ENCODE measurements at regions not wholly inside any gene's neighbourhood (a gene's known extent, or its start where the extent isn't known, plus 50 kb on each side); places are given as distances from the start of the nearest gene placed in this dataset.

GRCh38 chr5:173802670-173803165, 85.4 kb upstream of the CPEB4 start:
- DNase-seq (ENCODE audit: low read depth, low spot score): no peak
- Histone ChIP-seq H3K27me3 (ENCODE audit: control insufficient read depth, insufficient read depth, low read length) (no peaks in the 10 kb centered on the region), H3K27ac (ENCODE audit: low read length) (no peak overlapping the region), H3K4me3 (ENCODE audit: low read length) (no peak overlapping the region), H3K9me3 (ENCODE audit: control insufficient read depth, insufficient read depth, low read length) (no peaks in the 10 kb centered on the region), H3K36me3 (ENCODE audit: control insufficient read depth, insufficient read depth, low read length) (no peaks in the 10 kb centered on the region), H3K4me1 (ENCODE audit: control insufficient read depth, insufficient read depth, low read length) (no peaks in the 10 kb centered on the region)
- no CpG with 5 or more reads among the region's 7 CpGs for WGBS (ENCODE audit: insufficient coverage, insufficient read length)

- Histone ChIP-seq H3K27ac (ENCODE audit: low read length) (no peak overlapping the region), H3K4me1 (ENCODE audit: control insufficient read depth, insufficient read depth, low read length) (no peaks in the 10 kb centered on the region), H3K4me3 (ENCODE audit: low read length) (no peak overlapping the region), H3K36me3 (ENCODE audit: control insufficient read depth, insufficient read depth, low read length) (no peaks in the 10 kb centered on the region), H3K9me3 (ENCODE audit: control insufficient read depth, insufficient read depth, low read length) (no peaks in the 10 kb centered on the region), H3K27me3 (ENCODE audit: control insufficient read depth, insufficient read depth, low read length) (no peaks in the 10 kb centered on the region)
- DNase-seq (ENCODE audit: low read depth, low spot score): no peak
- no CpG with 5 or more reads among the region's 7 CpGs for WGBS (ENCODE audit: insufficient coverage, insufficient read length)
These were observed 83.6 kb upstream of the CPEB4 start for GRCh38 chr5:173804579-173804978.

GRCh38 chr5:173806270-173807035, 81.7 kb upstream of the CPEB4 start:
- H3K27ac ChIP-seq (ENCODE audit: low read length): no peak overlapping the region
- no peaks in the 10 kb centered on the region for H3K36me3 ChIP-seq (ENCODE audit: control insufficient read depth, insufficient read depth, low read length)
- H3K4me3 ChIP-seq (ENCODE audit: low read length): no peak overlapping the region
- H3K4me1 ChIP-seq (ENCODE audit: control insufficient read depth, insufficient read depth, low read length): no peaks in the 10 kb centered on the region
- H3K27me3 ChIP-seq (ENCODE audit: control insufficient read depth, insufficient read depth, low read length): no peaks in the 10 kb centered on the region
- DNase-seq (ENCODE audit: low read depth, low spot score): no peak
- H3K9me3 ChIP-seq (ENCODE audit: control insufficient read depth, insufficient read depth, low read length): no peaks in the 10 kb centered on the region
- no CpG with 5 or more reads among the region's 7 CpGs for WGBS (ENCODE audit: insufficient coverage, insufficient read length)

GRCh38 chr5:173807181-173807655, 80.9 kb upstream of the CPEB4 start:
- DNase-seq (ENCODE audit: low read depth, low spot score): no peak
- H3K36me3 ChIP-seq (ENCODE audit: control insufficient read depth, insufficient read depth, low read length): no peaks in the 10 kb centered on the region
- H3K27me3 ChIP-seq (ENCODE audit: control insufficient read depth, insufficient read depth, low read length): no peaks in the 10 kb centered on the region
- WGBS (ENCODE audit: insufficient coverage, insufficient read length): no CpG with 5 or more reads among the region's 17 CpGs
- H3K4me3 ChIP-seq (ENCODE audit: low read length): no peak overlapping the region
- no peaks in the 10 kb centered on the region for H3K4me1 ChIP-seq (ENCODE audit: control insufficient read depth, insufficient read depth, low read length)
- no peak overlapping the region for H3K27ac ChIP-seq (ENCODE audit: low read length)
- no peaks in the 10 kb centered on the region for H3K9me3 ChIP-seq (ENCODE audit: control insufficient read depth, insufficient read depth, low read length)

DNA sequence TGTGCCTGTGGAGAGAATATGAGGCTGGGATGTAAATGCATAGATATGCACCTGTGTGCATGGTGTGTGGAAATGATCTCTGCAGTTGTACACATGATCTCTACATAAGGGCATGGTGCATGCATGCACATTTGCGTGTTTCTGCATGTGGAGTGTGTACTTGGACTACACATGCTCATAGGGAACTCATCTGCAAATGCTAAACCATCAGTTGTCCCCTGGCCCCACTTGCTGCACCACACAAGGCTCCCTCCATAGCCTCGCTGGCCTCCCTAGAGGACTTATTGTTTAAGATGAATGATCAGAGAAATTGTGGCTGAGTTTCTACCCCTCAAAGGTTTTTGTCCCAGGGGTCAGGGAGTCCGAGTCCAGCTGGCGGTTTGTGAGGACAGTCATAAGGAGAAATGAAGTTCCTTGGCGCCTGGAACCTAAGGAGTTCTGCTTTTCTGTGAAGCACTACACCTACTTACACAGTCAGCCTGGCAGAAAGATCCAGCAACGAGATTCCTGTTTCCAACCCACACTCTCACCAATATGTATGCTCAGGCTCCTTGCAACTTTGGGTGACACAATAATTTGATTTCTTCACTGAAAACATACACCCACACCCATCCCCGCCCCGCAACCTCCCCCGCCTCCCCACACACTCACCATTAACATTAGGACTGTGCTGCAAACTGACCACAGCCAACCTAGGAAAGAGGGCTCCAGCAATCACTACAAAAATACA, 79.9 kb upstream of the CPEB4 start:
- Histone ChIP-seq H3K9me3 (ENCODE audit: control insufficient read depth, insufficient read depth, low read length) (no peaks in the 10 kb centered on the region), H3K27me3 (ENCODE audit: control insufficient read depth, insufficient read depth, low read length) (no peaks in the 10 kb centered on the region), H3K4me1 (ENCODE audit: control insufficient read depth, insufficient read depth, low read length) (no peaks in the 10 kb centered on the region), H3K36me3 (ENCODE audit: control insufficient read depth, insufficient read depth, low read length) (no peaks in the 10 kb centered on the region), H3K4me3 (ENCODE audit: low read length) (no peak overlapping the region), H3K27ac (ENCODE audit: low read length) (no peak overlapping the region)
- DNase-seq (ENCODE audit: low read depth, low spot score): no peak
- no CpG with 5 or more reads among the region's 9 CpGs for WGBS (ENCODE audit: insufficient coverage, insufficient read length)

DNA sequence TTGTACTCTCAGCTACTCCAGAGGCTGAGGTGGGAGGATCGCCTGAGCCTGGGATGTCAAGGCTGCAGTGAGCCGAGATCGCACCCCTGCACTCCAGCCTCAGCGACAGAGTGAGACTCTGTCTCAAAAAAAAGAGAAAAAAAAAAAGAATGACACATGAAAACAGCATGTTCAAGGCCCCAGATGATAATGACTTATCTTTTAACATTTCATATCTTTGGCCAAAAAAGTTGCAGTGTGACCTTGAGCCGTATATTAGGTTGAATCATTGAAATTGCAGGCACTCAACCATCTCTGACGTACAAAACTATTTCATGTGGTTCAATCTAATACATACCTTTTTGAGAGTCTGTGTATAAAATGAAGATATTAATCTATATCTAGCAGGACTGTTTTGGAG, 79.1 kb upstream of the CPEB4 start:
- no peak overlapping the region for H3K27ac ChIP-seq (ENCODE audit: low read length)
- no CpG with 5 or more reads among the region's 6 CpGs for WGBS (ENCODE audit: insufficient coverage, insufficient read length)

GRCh38 chr5:173812811-173813550, 75.2 kb upstream of the CPEB4 start:
- Histone ChIP-seq H3K4me1 (ENCODE audit: control insufficient read depth, insufficient read depth, low read length) (peaks cover 1% of the 10 kb centered on the region; the same call in 1 of the 2 replicates), H3K27ac (ENCODE audit: low read length) (no peak overlapping the region), H3K36me3 (ENCODE audit: control insufficient read depth, insufficient read depth, low read length) (no peaks in the 10 kb centered on the region), H3K4me3 (ENCODE audit: low read length) (no peak overlapping the region), H3K9me3 (ENCODE audit: control insufficient read depth, insufficient read depth, low read length) (no peaks in the 10 kb centered on the region), H3K27me3 (ENCODE audit: control insufficient read depth, insufficient read depth, low read length) (no peaks in the 10 kb centered on the region)
- no peak for DNase-seq (ENCODE audit: low read depth, low spot score)

More for the DNA sequence above, 79.1 kb upstream of the CPEB4 start:
- no peaks in the 10 kb centered on the region for H3K4me1 ChIP-seq (ENCODE audit: control insufficient read depth, insufficient read depth, low read length)
- no peaks in the 10 kb centered on the region for H3K9me3 ChIP-seq (ENCODE audit: control insufficient read depth, insufficient read depth, low read length)
- no peak overlapping the region for H3K4me3 ChIP-seq (ENCODE audit: low read length)
- DNase-seq (ENCODE audit: low read depth, low spot score): no peak
- no peaks in the 10 kb centered on the region for H3K36me3 ChIP-seq (ENCODE audit: control insufficient read depth, insufficient read depth, low read length)
- H3K27me3 ChIP-seq (ENCODE audit: control insufficient read depth, insufficient read depth, low read length): no peaks in the 10 kb centered on the region

GRCh38 chr5:173814053-173814452, 74.1 kb upstream of the CPEB4 start:
- no peak for DNase-seq (ENCODE audit: low read depth, low spot score)
- no peak overlapping the region for H3K4me3 ChIP-seq (ENCODE audit: low read length)
- H3K4me1 ChIP-seq (ENCODE audit: control insufficient read depth, insufficient read depth, low read length): peaks cover 1% of the 10 kb centered on the region; the same call in 1 of the 2 replicates
- no peaks in the 10 kb centered on the region for H3K9me3 ChIP-seq (ENCODE audit: control insufficient read depth, insufficient read depth, low read length)
- no peaks in the 10 kb centered on the region for H3K27me3 ChIP-seq (ENCODE audit: control insufficient read depth, insufficient read depth, low read length)
- H3K36me3 ChIP-seq (ENCODE audit: control insufficient read depth, insufficient read depth, low read length): no peaks in the 10 kb centered on the region
- H3K27ac ChIP-seq (ENCODE audit: low read length): no peak overlapping the region

GRCh38 chr5:173815571-173815970, 72.6 kb upstream of the CPEB4 start:
- Histone ChIP-seq H3K4me3 (ENCODE audit: low read length) (no peak overlapping the region), H3K9me3 (ENCODE audit: control insufficient read depth, insufficient read depth, low read length) (no peaks in the 10 kb centered on the region), H3K27me3 (ENCODE audit: control insufficient read depth, insufficient read depth, low read length) (no peaks in the 10 kb centered on the region), H3K27ac (ENCODE audit: low read length) (no peak overlapping the region), H3K36me3 (ENCODE audit: control insufficient read depth, insufficient read depth, low read length) (no peaks in the 10 kb centered on the region), H3K4me1 (ENCODE audit: control insufficient read depth, insufficient read depth, low read length) (peaks cover 1% of the 10 kb centered on the region; the same call in 1 of the 2 replicates)
- no CpG with 5 or more reads among the region's 9 CpGs for WGBS (ENCODE audit: insufficient coverage, insufficient read length)
- no peak for DNase-seq (ENCODE audit: low read depth, low spot score)

- H3K27me3 ChIP-seq (ENCODE audit: control insufficient read depth, insufficient read depth, low read length): no peaks in the 10 kb centered on the region
- H3K9me3 ChIP-seq (ENCODE audit: control insufficient read depth, insufficient read depth, low read length): no peaks in the 10 kb centered on the region
- no CpG with 5 or more reads among the region's 5 CpGs for WGBS (ENCODE audit: insufficient coverage, insufficient read length)
- no peak for DNase-seq (ENCODE audit: low read depth, low spot score)
- H3K27ac ChIP-seq (ENCODE audit: low read length): no peak overlapping the region
- H3K4me1 ChIP-seq (ENCODE audit: control insufficient read depth, insufficient read depth, low read length): peaks cover 1% of the 10 kb centered on the region; the same call in 1 of the 2 replicates
- H3K36me3 ChIP-seq (ENCODE audit: control insufficient read depth, insufficient read depth, low read length): no peaks in the 10 kb centered on the region
- no peak overlapping the region for H3K4me3 ChIP-seq (ENCODE audit: low read length)
These were observed 71.4 kb upstream of the CPEB4 start for GRCh38 chr5:173816728-173817127.

Data from iPS DF 6.9 (cell line).